ENCODE measurements at regions not wholly inside any gene's neighbourhood (a gene's known extent, or its start where the extent isn't known, plus 50 kb on each side); places are given as distances from the start of the nearest gene placed in this dataset.

DNA sequence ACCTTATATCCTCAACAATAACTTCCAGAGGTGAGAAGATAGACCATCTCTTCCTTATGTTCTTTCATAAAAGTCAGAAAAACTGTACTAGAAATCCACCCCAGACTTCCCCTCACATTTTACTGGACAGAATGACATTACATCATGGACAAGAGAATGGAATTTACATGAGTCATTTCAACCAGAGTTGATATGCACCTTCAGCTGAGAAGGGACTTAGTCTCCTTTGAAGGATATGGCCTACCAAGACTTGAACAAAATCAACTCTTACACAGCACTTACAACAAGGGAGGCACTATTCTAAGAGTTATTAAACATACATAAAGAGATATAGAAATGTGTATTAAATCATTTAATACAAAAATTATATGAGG is 380.0 kb upstream of the DPH6 start:
- TF ChIP-seq POLR2A (IDR thresholded peaks at IDR 0.05; ENCODE audit: low read length), result no peak
- TF ChIP-seq CTCF (IDR thresholded peaks at IDR 0.05), result no peak
- no peak for TF ChIP-seq ESRRA (IDR thresholded peaks at IDR 0.05; ENCODE audit: borderline replicate concordance, low read length)
- TF ChIP-seq, protein P1, sequence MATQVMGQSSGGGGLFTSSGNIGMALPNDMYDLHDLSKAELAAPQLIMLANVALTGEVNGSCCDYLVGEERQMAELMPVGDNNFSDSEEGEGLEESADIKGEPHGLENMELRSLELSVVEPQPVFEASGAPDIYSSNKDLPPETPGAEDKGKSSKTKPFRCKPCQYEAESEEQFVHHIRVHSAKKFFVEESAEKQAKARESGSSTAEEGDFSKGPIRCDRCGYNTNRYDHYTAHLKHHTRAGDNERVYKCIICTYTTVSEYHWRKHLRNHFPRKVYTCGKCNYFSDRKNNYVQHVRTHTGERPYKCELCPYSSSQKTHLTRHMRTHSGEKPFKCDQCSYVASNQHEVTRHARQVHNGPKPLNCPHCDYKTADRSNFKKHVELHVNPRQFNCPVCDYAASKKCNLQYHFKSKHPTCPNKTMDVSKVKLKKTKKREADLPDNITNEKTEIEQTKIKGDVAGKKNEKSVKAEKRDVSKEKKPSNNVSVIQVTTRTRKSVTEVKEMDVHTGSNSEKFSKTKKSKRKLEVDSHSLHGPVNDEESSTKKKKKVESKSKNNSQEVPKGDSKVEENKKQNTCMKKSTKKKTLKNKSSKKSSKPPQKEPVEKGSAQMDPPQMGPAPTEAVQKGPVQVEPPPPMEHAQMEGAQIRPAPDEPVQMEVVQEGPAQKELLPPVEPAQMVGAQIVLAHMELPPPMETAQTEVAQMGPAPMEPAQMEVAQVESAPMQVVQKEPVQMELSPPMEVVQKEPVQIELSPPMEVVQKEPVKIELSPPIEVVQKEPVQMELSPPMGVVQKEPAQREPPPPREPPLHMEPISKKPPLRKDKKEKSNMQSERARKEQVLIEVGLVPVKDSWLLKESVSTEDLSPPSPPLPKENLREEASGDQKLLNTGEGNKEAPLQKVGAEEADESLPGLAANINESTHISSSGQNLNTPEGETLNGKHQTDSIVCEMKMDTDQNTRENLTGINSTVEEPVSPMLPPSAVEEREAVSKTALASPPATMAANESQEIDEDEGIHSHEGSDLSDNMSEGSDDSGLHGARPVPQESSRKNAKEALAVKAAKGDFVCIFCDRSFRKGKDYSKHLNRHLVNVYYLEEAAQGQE (IDR thresholded peaks at IDR 0.05), result no peak
- TF ChIP-seq MAFK (IDR thresholded peaks at IDR 0.05; ENCODE audit: partially characterized antibody), result no peak
- no peak for TF ChIP-seq CBX2 (IDR thresholded peaks at IDR 0.05; ENCODE audit: borderline replicate concordance, low read depth)
- no peak for TF ChIP-seq KDM1A (IDR thresholded peaks at IDR 0.05; ENCODE audit: low read depth)
- no peak for TF ChIP-seq CHD4 (IDR thresholded peaks at IDR 0.05; ENCODE audit: borderline replicate concordance)
- no peak for TF ChIP-seq POLR2AphosphoS2 (conservative IDR thresholded peaks at IDR 0.05; ENCODE audit: low read length)
